ENCODE measurements at regions not wholly inside any gene's neighbourhood (a gene's known extent, or its start where the extent isn't known, plus 50 kb on each side); places are given as distances from the start of the nearest gene placed in this dataset.

DNA sequence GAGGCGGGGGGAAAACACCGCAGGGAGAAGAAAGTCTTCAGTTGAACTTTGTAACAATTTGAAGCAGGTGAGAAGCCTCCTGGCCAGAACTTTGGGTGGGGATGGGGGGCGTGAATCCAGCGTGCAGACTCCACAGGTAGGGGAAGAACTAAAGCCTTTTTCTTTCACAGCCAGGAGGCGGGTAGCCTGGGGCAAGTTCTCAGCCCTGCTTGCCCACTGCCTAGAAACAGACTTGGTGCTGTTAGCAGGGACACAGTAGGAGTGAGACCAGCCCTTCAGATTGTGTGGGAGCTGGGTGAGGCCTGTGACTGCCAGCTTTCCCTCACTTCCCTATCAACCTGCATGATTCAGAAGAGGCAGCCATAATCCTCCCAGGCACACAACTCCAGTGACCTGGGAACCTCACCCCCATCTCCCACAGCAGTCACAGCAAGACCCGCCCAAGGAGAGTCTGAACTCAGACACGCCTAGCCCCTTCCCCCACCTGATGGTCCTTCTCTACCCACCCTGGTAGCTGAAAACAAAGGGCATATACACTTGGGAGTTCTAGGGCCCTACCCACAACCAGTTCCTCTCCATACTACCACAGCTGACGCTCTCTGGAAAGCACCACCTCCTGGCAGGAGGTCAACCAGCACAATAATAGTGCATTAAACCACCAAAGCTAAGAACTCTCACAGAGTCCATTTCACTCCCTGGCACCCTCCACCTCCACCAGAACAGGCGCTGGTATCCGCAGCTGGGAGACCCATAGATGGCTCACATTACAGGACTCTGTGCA, 83.5 kb upstream of the CDC42BPA start:
- intact Hi-C loops (cut with micrococcal nuclease; ENCODE audit: unreplicated experiment), result no loop called here
- Mint-ChIP-seq H3K4me1 (ENCODE audit: low read depth, unreplicated experiment) (peaks cover 11% of the 10 kb centered on the region), H3K9me3 (ENCODE audit: low read depth, unreplicated experiment) (no peaks in the 10 kb centered on the region), H3K27ac (ENCODE audit: unreplicated experiment) (peak overlapping the region; percentile 14), H3K36me3 (ENCODE audit: insufficient read depth, unreplicated experiment) (no peaks in the 10 kb centered on the region), H3K4me3 (ENCODE audit: low read depth, unreplicated experiment) (no peak overlapping the region), H3K27me3 (ENCODE audit: unreplicated experiment) (no peaks in the 10 kb centered on the region)
- CTCF ChIA-PET, result interaction anchor here (0.5 to 1.1 kb wide), 2 partner anchors 9 to 158 kb away, joined by 3 read pairs; no protein-coding TSS in a partner anchor
- peak; percentile 22 for DNase-seq
- BruUV-seq (replicated peaks), result no TSS peak
- TF ChIP-seq, protein P1, sequence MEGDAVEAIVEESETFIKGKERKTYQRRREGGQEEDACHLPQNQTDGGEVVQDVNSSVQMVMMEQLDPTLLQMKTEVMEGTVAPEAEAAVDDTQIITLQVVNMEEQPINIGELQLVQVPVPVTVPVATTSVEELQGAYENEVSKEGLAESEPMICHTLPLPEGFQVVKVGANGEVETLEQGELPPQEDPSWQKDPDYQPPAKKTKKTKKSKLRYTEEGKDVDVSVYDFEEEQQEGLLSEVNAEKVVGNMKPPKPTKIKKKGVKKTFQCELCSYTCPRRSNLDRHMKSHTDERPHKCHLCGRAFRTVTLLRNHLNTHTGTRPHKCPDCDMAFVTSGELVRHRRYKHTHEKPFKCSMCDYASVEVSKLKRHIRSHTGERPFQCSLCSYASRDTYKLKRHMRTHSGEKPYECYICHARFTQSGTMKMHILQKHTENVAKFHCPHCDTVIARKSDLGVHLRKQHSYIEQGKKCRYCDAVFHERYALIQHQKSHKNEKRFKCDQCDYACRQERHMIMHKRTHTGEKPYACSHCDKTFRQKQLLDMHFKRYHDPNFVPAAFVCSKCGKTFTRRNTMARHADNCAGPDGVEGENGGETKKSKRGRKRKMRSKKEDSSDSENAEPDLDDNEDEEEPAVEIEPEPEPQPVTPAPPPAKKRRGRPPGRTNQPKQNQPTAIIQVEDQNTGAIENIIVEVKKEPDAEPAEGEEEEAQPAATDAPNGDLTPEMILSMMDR (IDR thresholded peaks at IDR 0.05; ENCODE audit: unreplicated experiment), result no peak

DNA sequence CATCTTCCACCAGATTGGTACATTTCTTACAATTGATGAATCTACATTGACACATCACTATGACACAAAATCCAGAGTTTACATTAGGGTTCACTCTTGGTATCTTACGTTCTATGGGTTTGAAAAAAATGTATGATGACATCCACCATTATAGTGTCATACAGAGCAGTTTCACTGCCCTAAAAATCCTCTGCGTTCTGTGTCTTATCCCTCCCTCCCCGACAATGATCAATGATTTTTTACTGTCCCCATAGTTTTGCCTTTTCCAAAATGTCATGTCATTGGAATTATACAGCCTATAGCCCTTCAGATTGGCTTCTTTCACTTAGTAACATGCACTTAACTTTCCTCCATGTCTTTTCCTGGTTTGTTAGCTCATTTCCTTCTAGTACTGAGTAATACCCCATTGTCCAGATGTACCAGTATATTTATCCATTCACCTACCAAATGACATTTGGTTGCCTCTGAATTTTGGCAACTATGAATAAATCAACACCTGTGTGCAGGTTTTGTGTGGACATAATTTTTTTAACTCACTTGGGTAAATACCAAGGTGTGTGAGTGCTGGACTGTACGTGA, 80.9 kb upstream of the CDC42BPA start:
- DNase-seq, result no peak
- Mint-ChIP-seq H3K9me3 (ENCODE audit: low read depth, unreplicated experiment) (no peaks in the 10 kb centered on the region), H3K36me3 (ENCODE audit: insufficient read depth, unreplicated experiment) (no peaks in the 10 kb centered on the region), H3K27ac (ENCODE audit: unreplicated experiment) (no peak overlapping the region), H3K4me3 (ENCODE audit: low read depth, unreplicated experiment) (no peak overlapping the region), H3K27me3 (ENCODE audit: unreplicated experiment) (no peaks in the 10 kb centered on the region), H3K4me1 (ENCODE audit: low read depth, unreplicated experiment) (peaks cover 24% of the 10 kb centered on the region)
- BruUV-seq (replicated peaks), result no TSS peak
- CTCF ChIA-PET, result interaction anchor here (0.8 kb wide), 1 partner anchor 55 kb away, joined by 3 read pairs; no protein-coding TSS in a partner anchor
- TF ChIP-seq, protein P1 (IDR thresholded peaks at IDR 0.05; ENCODE audit: unreplicated experiment), result no peak
- intact Hi-C loops (cut with micrococcal nuclease; ENCODE audit: unreplicated experiment), result loop anchor here (2.0 kb wide), 1 partner anchor 30 kb away; no protein-coding TSS in a partner anchor

DNA sequence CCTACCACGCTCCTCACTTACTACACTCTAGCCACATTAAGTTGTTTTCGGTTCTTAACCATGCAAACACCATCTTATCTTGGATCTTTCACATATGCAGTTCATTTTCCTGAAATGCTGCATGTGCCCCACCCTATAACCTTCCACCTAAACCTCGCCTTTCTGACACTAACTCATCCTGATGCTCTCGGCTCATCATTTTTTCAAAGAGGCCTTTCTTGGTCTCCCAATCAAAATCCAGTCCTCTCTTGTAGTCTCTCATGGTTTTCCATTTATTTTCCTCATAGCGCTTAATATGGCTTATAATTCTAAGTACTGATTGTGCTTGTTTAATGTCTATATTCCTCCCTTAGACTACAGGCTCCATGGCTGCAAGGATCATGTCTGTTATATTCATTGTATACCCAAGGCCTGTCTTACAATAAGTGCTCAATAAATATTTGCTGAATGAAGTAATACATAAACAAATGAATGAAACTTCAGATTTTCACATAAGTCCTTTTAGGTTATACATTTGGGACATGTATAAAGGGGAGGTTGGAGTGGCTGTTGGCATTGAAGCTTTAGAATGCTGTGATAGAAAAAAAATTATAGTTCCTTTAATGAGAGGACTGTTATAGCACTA, 79.2 kb upstream of the CDC42BPA start:
- intact Hi-C loops (cut with micrococcal nuclease; ENCODE audit: unreplicated experiment), result no loop called here
- Mint-ChIP-seq H3K4me1 (ENCODE audit: low read depth, unreplicated experiment) (peaks cover 24% of the 10 kb centered on the region), H3K27me3 (ENCODE audit: unreplicated experiment) (no peaks in the 10 kb centered on the region), H3K36me3 (ENCODE audit: insufficient read depth, unreplicated experiment) (no peaks in the 10 kb centered on the region), H3K4me3 (ENCODE audit: low read depth, unreplicated experiment) (no peak overlapping the region), H3K9me3 (ENCODE audit: low read depth, unreplicated experiment) (no peaks in the 10 kb centered on the region), H3K27ac (ENCODE audit: unreplicated experiment) (no peak overlapping the region)
- no TSS peak for BruUV-seq (replicated peaks)
- TF ChIP-seq, protein P1 (IDR thresholded peaks at IDR 0.05; ENCODE audit: unreplicated experiment), result no peak
- CTCF ChIA-PET, result interaction anchor here (1.0 kb wide), 1 partner anchor 12 kb away, joined by 3 read pairs; no protein-coding TSS in a partner anchor
- no peak for DNase-seq

DNA sequence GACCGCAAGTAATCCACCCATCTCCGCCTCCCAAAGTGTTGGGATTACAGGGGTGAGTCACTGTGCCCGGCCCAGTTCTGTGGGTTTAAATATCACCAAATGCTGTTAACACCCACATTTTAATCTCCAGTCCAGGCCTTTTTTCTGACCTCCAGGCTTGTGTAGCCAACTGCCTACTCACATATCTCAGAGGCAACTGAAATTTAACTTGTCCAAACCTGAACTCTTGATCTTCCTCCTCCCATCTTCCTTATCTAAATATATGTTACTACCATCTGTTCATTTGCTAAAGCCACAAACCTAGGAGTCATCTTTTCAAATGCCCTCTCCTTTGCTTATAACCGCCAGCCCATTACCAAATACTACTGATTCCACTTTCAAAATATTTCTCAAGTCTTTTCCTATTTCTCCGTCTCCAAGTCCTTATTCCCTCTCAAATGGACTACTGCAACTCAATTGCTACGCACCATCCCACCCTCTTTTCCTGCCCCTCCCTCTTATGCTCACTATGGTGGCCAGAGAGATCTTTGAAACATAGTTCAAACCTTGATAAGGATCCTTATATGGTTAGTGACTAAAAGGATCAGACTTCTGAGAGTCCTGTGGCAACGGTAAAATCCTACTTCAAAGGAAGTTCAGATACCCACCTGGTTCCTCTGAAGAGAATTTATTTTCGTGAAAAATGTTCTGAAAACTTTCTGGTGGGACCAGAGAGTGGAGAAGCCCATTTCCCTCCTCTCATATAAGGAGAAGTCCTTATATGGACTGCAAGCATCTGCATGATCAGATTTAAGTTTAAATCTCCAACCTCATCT, 78.5 kb upstream of the CDC42BPA start:
- Mint-ChIP-seq H3K27me3 (ENCODE audit: unreplicated experiment) (no peaks in the 10 kb centered on the region), H3K4me1 (ENCODE audit: low read depth, unreplicated experiment) (peaks cover 30% of the 10 kb centered on the region), H3K9me3 (ENCODE audit: low read depth, unreplicated experiment) (no peaks in the 10 kb centered on the region), H3K27ac (ENCODE audit: unreplicated experiment) (peak overlapping the region; percentile 37), H3K36me3 (ENCODE audit: insufficient read depth, unreplicated experiment) (no peaks in the 10 kb centered on the region), H3K4me3 (ENCODE audit: low read depth, unreplicated experiment) (no peak overlapping the region)
- DNase-seq, result peak; percentile 12
- TF ChIP-seq, protein P1 (IDR thresholded peaks at IDR 0.05; ENCODE audit: unreplicated experiment), result no peak
- no TSS peak for BruUV-seq (replicated peaks)
- intact Hi-C loops (cut with micrococcal nuclease; ENCODE audit: unreplicated experiment), result no loop called here
- CTCF ChIA-PET, result no interaction called here
